Hepatocyte (in vitro differentiated cells): ENCODE measurements at regions not wholly inside any gene's neighbourhood (a gene's known extent, or its start where the extent isn't known, plus 50 kb on each side); places are given as distances from the start of the nearest gene placed in this dataset.

Experiments used
- DNase-seq: peaks from one replicate; pipeline ENCODE4 v3.0.0-alpha.2; 2016; ENCODE audit warnings: low spot score
- H2AFZ ChIP-seq: fragments of 200-600 bp; sonication (generic); 2 replicates; pipeline ENCODE4 v1.6.0; 2016; ENCODE audit warnings: antibody characterized with exemption, mild to moderate bottlenecking
- H3K27ac ChIP-seq: fragments of 200-600 bp; sonication (generic); 2 replicates; pipeline ENCODE4 v1.5.1; 2016; ENCODE audit warnings: mild to moderate bottlenecking
- H3K27me3 ChIP-seq: fragments of 200-600 bp; sonication (generic); 2 replicates; pipeline ENCODE4 v1.6.1; 2016
- H3K36me3 ChIP-seq: fragments of 200-600 bp; sonication (generic); replicated peaks from 2 replicates; pipeline ENCODE4 v1.5.1; 2016; ENCODE audit warnings: low read depth; ENCODE audit not compliant: insufficient read depth
- H3K4me1 ChIP-seq: fragments of 200-600 bp; sonication (generic); 2 replicates; pipeline ENCODE4 v1.5.1; 2016; ENCODE audit warnings: mild to moderate bottlenecking, moderate library complexity; ENCODE audit not compliant: insufficient read depth
- H3K4me2 ChIP-seq: fragments of 200-600 bp; sonication (generic); 2 replicates; pipeline ENCODE4 v1.6.0; 2016
- H3K4me3 ChIP-seq: fragments of 200-600 bp; sonication (generic); 2 replicates; pipeline ENCODE4 v1.5.1; 2016; ENCODE audit warnings: mild to moderate bottlenecking
- H3K79me2 ChIP-seq: fragments of 200-600 bp; sonication (generic); 2 replicates; pipeline ENCODE4 v1.6.0; 2017; ENCODE audit warnings: mild to moderate bottlenecking
- H3K9me2 ChIP-seq: fragments of 200-600 bp; sonication (generic); replicated peaks from 2 replicates; pipeline ENCODE4 v1.6.0; 2017; ENCODE audit warnings: mild to moderate bottlenecking; ENCODE audit not compliant: insufficient read depth
- H3K9me3 ChIP-seq: fragments of 200-600 bp; sonication (generic); 2 replicates; pipeline ENCODE4 v1.5.1; 2016; ENCODE audit warnings: low read depth, mild to moderate bottlenecking
- H4K20me1 ChIP-seq: fragments of 200-600 bp; sonication (generic); 2 replicates; pipeline ENCODE4 v1.6.0; 2016; ENCODE audit warnings: mild to moderate bottlenecking; ENCODE audit not compliant: insufficient read depth, poor library complexity, severe bottlenecking
- CTCF ChIP-seq: fragments of 200-600 bp; sonication (generic); IDR thresholded peaks from 2 replicates; pipeline ENCODE4 v1.5.1; 2016; ENCODE audit warnings: antibody characterized with exemption, mild to moderate bottlenecking; ENCODE audit not compliant: poor library complexity
- EZH2 ChIP-seq: fragments of 200-600 bp; sonication (generic); IDR thresholded peaks from 2 replicates; pipeline ENCODE4 v1.6.1; 2016; ENCODE audit warnings: antibody characterized with exemption, mild to moderate bottlenecking, borderline replicate concordance
- EZH2phosphoT487 ChIP-seq: fragments of 200-600 bp; sonication (generic); IDR thresholded peaks from one replicate; pipeline ENCODE4 v1.6.1; 2018; ENCODE audit warnings: antibody characterized with exemption, mild to moderate bottlenecking, low read depth, moderate library complexity; ENCODE audit not compliant: unreplicated experiment, severe bottlenecking
- WGBS: methylation state at CpG from one replicate; pipeline ENCODE4 v1.1.6; 2016; ENCODE audit warnings: low lambda C conversion rate; ENCODE audit errors: missing lambda C conversion rate; 5-methylcytosine and 5-hydroxymethylcytosine counted together

GRCh38 chr7:138207555-138207971 is 131.3 kb downstream of the AKR1D1 start:
- H3K9me3 ChIP-seq, result no peaks in the 10 kb centered on the region
- H2AFZ ChIP-seq, result no peak overlapping the region
- no peaks in the 10 kb centered on the region for H3K36me3 ChIP-seq
- WGBS, result 43% methylated on average over 3 of the region's 3 CpGs
- H3K4me3 ChIP-seq, result no peak overlapping the region
- no peaks in the 10 kb centered on the region for H3K9me2 ChIP-seq
- no peak overlapping the region for H3K4me2 ChIP-seq
- H3K27ac ChIP-seq, result no peak overlapping the region
- DNase-seq, result no peak
- H3K27me3 ChIP-seq, result no peaks in the 10 kb centered on the region
- no peaks in the 10 kb centered on the region for H3K79me2 ChIP-seq
- no peak for TF ChIP-seq EZH2phosphoT487
- TF ChIP-seq EZH2, result no peak
- TF ChIP-seq CTCF, result no peak
- no peaks in the 10 kb centered on the region for H3K4me1 ChIP-seq
- H4K20me1 ChIP-seq, result no peaks in the 10 kb centered on the region

GRCh38 chr7:138208142-138208570 is 131.9 kb downstream of the AKR1D1 start:
- H3K4me1 ChIP-seq, result no peaks in the 10 kb centered on the region
- H3K9me3 ChIP-seq, result no peaks in the 10 kb centered on the region
- H3K27me3 ChIP-seq, result no peaks in the 10 kb centered on the region
- no peaks in the 10 kb centered on the region for H3K79me2 ChIP-seq
- no peak overlapping the region for H3K4me3 ChIP-seq
- no peaks in the 10 kb centered on the region for H4K20me1 ChIP-seq
- H3K27ac ChIP-seq, result no peak overlapping the region
- WGBS, result 77% methylated on average over 3 of the region's 3 CpGs
- TF ChIP-seq EZH2 (no peak), CTCF (no peak), EZH2phosphoT487 (no peak)
- no peaks in the 10 kb centered on the region for H3K9me2 ChIP-seq
- no peak for DNase-seq
- H2AFZ ChIP-seq, result no peak overlapping the region
- H3K36me3 ChIP-seq, result no peaks in the 10 kb centered on the region
- no peak overlapping the region for H3K4me2 ChIP-seq

GRCh38 chr7:138208864-138209263 is 132.6 kb downstream of the AKR1D1 start:
- Histone ChIP-seq H2AFZ (no peak overlapping the region), H3K79me2 (no peaks in the 10 kb centered on the region), H3K4me1 (no peaks in the 10 kb centered on the region), H3K36me3 (no peaks in the 10 kb centered on the region), H3K27me3 (no peaks in the 10 kb centered on the region), H3K9me3 (no peaks in the 10 kb centered on the region), H3K27ac (no peak overlapping the region), H3K4me3 (no peak overlapping the region), H4K20me1 (no peaks in the 10 kb centered on the region), H3K4me2 (no peak overlapping the region), H3K9me2 (no peaks in the 10 kb centered on the region)
- 97% methylated on average over 2 of the region's 2 CpGs for WGBS
- TF ChIP-seq EZH2, result no peak
- no peak for TF ChIP-seq EZH2phosphoT487
- TF ChIP-seq CTCF, result no peak
- DNase-seq, result no peak

- TF ChIP-seq CTCF (no peak), EZH2phosphoT487 (no peak), EZH2 (no peak)
- H3K4me3 ChIP-seq, result no peak overlapping the region
- no peaks in the 10 kb centered on the region for H3K79me2 ChIP-seq
- H3K4me1 ChIP-seq, result no peaks in the 10 kb centered on the region
- H3K27me3 ChIP-seq, result no peaks in the 10 kb centered on the region
- no peaks in the 10 kb centered on the region for H3K36me3 ChIP-seq
- peak overlapping the region; percentile 55 for H3K4me2 ChIP-seq
- no peaks in the 10 kb centered on the region for H3K9me2 ChIP-seq
- no peaks in the 10 kb centered on the region for H3K9me3 ChIP-seq
- peak overlapping the region; percentile 55 for H3K27ac ChIP-seq
- H4K20me1 ChIP-seq, result no peaks in the 10 kb centered on the region
- no peak overlapping the region for H2AFZ ChIP-seq
- peak; percentile 18 for DNase-seq
- WGBS, result 41% methylated on average over 2 of the region's 2 CpGs
Observed at GRCh38 chr7:138212314-138212713, 136.1 kb downstream of the AKR1D1 start.
